HEK293T (cell line): ENCODE measurements at regions not wholly inside any gene's neighbourhood (a gene's known extent, or its start where the extent isn't known, plus 50 kb on each side); places are given as distances from the start of the nearest gene placed in this dataset.
"Not testable (repeated sequence)": the region's sequence is repeated elsewhere in the genome, so short reads cannot be mapped to it uniquely, and the experiment has no call there.

ENCODE experiments used
- CTCF ChIA-PET: fragments of 350-600 bp; formaldehyde crosslinking; extraction: SDS; loops from one replicate; lab custom pipeline; 2021; ENCODE audit warnings: antibody characterized with exemption, inconsistent platforms; lab: Yijun Ruan, JAX
- POLR2A ChIA-PET: fragments of 350-600 bp; formaldehyde crosslinking; extraction: SDS; loops from one replicate; lab custom pipeline; 2020; ENCODE audit warnings: antibody characterized with exemption, inconsistent platforms; lab: Yijun Ruan, JAX
- DNase-seq: peaks from one replicate; pipeline ENCODE4 v3.0.0; 2012; ENCODE audit warnings: mixed read lengths; ENCODE audit errors: extremely low spot score
- ARNT ChIP-seq: fragments of 450-650 bp; IDR thresholded peaks from 2 replicates; pipeline ENCODE4 v1.6.1; 2017; ENCODE audit warnings: mild to moderate bottlenecking
- BHLHE40 ChIP-seq: fragments of 450-650 bp; IDR thresholded peaks from 2 replicates; pipeline ENCODE4 v1.6.1; 2016; ENCODE audit warnings: mild to moderate bottlenecking, moderate library complexity, borderline replicate concordance
- CTBP1 ChIP-seq: fragments of 450-650 bp; IDR thresholded peaks from 2 replicates; pipeline ENCODE4 v1.6.1; 2016; ENCODE audit warnings: borderline replicate concordance
- ELF4 ChIP-seq: fragments of 450-650 bp; IDR thresholded peaks from 2 replicates; pipeline ENCODE4 v1.6.1; 2017; ENCODE audit warnings: antibody characterized with exemption
- FOXA1 ChIP-seq: fragments of 450-650 bp; IDR thresholded peaks from 2 replicates; pipeline ENCODE4 v1.6.1; 2016; ENCODE audit warnings: mild to moderate bottlenecking
- FOXK2 ChIP-seq: fragments of 450-650 bp; IDR thresholded peaks from 2 replicates; pipeline ENCODE4 v1.6.1; 2016; ENCODE audit warnings: mild to moderate bottlenecking
- FOXM1 ChIP-seq: fragments of 450-650 bp; IDR thresholded peaks from 2 replicates; pipeline ENCODE4 v1.6.1; 2017; ENCODE audit warnings: mild to moderate bottlenecking, borderline replicate concordance
- HDGF ChIP-seq: fragments of 450-650 bp; IDR thresholded peaks from 2 replicates; pipeline ENCODE4 v1.6.1; 2017; ENCODE audit warnings: antibody characterized with exemption, borderline replicate concordance
- L3MBTL2 ChIP-seq: fragments of 450-650 bp; conservative IDR thresholded peaks from 2 replicates; pipeline ENCODE4 v1.6.1; 2016; ENCODE audit warnings: mild to moderate bottlenecking
- LEF1 ChIP-seq: fragments of 450-650 bp; IDR thresholded peaks from 2 replicates; pipeline ENCODE4 v1.6.1; 2017; ENCODE audit warnings: mild to moderate bottlenecking, borderline replicate concordance
- NFRKB ChIP-seq: fragments of 450-650 bp; IDR thresholded peaks from 2 replicates; pipeline ENCODE4 v1.6.1; 2016; ENCODE audit warnings: mild to moderate bottlenecking, moderate library complexity
- SP1 ChIP-seq: fragments of 450-650 bp; IDR thresholded peaks from 2 replicates; pipeline ENCODE4 v1.6.1; 2017
- SUZ12 ChIP-seq: fragments of 450-650 bp; IDR thresholded peaks from 2 replicates; pipeline ENCODE4 v1.6.1; 2016; ENCODE audit warnings: mild to moderate bottlenecking
- TARDBP ChIP-seq: fragments of 450-650 bp; IDR thresholded peaks from 2 replicates; pipeline ENCODE4 v1.6.1; 2016
- ZNF384 ChIP-seq: fragments of 450-650 bp; IDR thresholded peaks from 2 replicates; pipeline ENCODE4 v1.6.1; 2016
- TF ChIP-seq, protein P1 (sequence below): fragments of 450-650 bp; IDR thresholded peaks from 2 replicates; pipeline ENCODE4 v1.6.1; 2016

DNA sequence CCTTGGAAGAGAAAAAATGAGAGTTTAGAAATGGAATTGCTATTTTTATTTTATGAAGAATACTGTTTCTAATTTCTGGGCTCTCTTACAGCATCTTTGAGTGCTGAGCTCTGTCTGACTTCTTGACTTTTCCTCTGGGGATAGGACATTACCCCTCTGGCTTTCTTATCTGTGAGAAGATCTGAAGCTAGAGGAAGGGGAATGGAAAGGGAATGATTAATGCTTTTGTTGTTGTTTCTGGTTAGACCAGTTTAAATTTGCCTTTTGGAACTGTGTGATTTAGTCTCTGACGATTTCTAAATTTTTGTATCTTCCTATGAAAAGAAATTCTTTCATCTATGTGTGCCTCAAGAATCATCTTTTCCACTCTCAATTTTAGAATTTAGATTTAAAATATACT lies 811.4 kb downstream of the REEP3 start:
- no peak for DNase-seq
- TF ChIP-seq SP1, result no peak
- POLR2A ChIA-PET, result no interaction called here
- CTCF ChIA-PET, result no interaction called here

DNA sequence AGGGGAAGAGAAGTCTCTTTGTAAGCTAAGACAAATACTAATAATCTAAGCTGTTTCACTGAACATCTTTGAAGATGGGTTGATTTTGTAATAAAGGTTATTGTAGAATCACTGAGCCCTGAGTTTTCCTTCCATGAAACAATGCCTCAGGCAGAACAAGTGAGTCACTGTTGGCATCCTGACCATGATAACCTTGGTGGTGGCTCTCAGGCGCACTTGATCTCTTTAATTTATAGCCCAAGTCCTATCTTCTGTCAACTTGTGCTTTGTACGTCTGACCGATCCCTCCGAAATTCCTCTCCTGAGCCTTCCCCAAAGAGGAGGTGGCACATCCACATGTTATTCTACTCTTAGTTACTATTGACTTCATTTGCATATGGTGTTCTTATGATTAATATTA lies 812.9 kb downstream of the REEP3 start:
- POLR2A ChIA-PET, result no interaction called here
- CTCF ChIA-PET, result no interaction called here
- no peak for TF ChIP-seq ARNT
- no peak for TF ChIP-seq CTBP1
- no peak for TF ChIP-seq TARDBP
- no peak for TF ChIP-seq ELF4
- no peak for TF ChIP-seq L3MBTL2
- no peak for TF ChIP-seq LEF1
- no peak for DNase-seq

DNA sequence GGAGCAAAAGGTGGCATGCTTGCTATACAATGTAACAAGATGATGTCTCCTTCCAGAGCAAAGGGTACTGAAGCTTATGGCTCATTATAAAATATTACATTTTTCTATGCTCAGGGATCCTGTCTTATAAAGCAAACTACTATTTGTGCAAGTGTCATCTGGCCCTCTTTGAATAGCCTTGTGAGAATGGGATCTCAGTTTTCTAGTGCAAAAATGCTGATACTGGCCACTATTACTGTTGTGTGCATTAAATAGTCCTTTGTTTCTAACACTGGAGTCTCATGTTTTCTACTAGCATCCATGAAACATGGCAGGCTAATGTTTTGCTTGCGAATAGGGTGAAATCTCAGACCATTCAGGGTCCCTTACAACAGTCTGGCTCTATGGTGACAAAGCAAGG lies 823.0 kb downstream of the REEP3 start:
- ChIA-PET CTCF (no interaction called here), POLR2A (no interaction called here)
- DNase-seq, result no peak
- no peak for TF ChIP-seq FOXK2
- no peak for TF ChIP-seq CTBP1
- no peak for TF ChIP-seq L3MBTL2
- TF ChIP-seq BHLHE40, result no peak
- TF ChIP-seq LEF1, result no peak
- TF ChIP-seq ELF4, result no peak
- TF ChIP-seq FOXM1, result no peak
- TF ChIP-seq HDGF, result no peak
- TF ChIP-seq, protein P1, sequence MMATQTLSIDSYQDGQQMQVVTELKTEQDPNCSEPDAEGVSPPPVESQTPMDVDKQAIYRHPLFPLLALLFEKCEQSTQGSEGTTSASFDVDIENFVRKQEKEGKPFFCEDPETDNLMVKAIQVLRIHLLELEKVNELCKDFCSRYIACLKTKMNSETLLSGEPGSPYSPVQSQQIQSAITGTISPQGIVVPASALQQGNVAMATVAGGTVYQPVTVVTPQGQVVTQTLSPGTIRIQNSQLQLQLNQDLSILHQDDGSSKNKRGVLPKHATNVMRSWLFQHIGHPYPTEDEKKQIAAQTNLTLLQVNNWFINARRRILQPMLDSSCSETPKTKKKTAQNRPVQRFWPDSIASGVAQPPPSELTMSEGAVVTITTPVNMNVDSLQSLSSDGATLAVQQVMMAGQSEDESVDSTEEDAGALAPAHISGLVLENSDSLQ, result no peak

DNA sequence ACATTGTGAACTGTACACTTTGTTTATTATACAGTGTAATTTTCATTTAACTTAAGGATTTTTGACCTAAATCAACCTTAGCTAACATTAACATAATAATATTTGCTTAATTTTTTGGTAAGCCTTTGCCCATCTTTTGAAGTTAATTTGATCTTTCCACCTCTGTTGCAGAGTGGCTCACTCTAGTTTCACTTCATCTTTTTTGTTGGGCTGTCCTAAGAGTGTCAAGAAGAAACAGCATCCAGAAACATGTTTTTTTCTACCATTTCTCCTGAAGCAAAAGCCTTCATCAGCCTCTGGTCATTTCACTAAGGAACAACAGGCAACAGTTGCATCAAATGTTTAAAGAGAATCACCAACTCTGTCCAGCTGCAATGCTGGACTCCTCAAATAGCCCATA lies 824.7 kb downstream of the REEP3 start:
- CTCF ChIA-PET, result no interaction called here
- TF ChIP-seq ARNT (no peak), FOXK2 (no peak), NFRKB (no peak), SUZ12 (no peak), SP1 (no peak), ZNF384 (no peak), LEF1 (no peak), L3MBTL2 (no peak), FOXM1 (no peak), FOXA1 (no peak), CTBP1 (no peak)
- TF ChIP-seq, protein P1, result no peak
- DNase-seq, result no peak
- POLR2A ChIA-PET, result no interaction called here

DNA sequence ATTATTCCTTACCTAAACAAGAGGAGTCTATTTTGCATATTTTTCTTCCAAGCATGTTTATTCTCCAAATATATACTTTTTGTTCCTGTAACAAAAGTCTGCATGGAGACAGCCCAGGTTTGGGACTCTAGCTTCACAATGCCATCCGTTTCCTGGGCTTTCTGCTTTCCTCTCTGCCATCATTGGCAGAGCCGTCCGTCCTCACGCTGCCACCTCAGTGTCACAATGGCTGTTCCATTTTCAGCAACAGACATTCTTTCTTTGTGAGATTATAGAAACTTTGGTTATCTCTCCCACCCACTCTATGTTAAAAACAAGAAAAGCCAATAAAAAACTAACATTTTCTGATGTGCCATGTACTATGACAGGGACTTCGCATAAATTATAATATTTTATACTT lies 825.2 kb downstream of the REEP3 start:
- CTCF ChIA-PET, result no interaction called here
- DNase-seq, result no peak
- POLR2A ChIA-PET, result no interaction called here
- no peak for TF ChIP-seq HDGF
- no peak for TF ChIP-seq FOXA1
- no peak for TF ChIP-seq L3MBTL2
- TF ChIP-seq FOXK2, result no peak
- no peak for TF ChIP-seq SUZ12
- no peak for TF ChIP-seq FOXM1
- TF ChIP-seq, protein P1, result no peak
- TF ChIP-seq CTBP1, result no peak
- TF ChIP-seq BHLHE40, result no peak
- TF ChIP-seq ELF4, result no peak
- TF ChIP-seq SP1, result no peak
- TF ChIP-seq NFRKB, result no peak
- no peak for TF ChIP-seq LEF1

DNA sequence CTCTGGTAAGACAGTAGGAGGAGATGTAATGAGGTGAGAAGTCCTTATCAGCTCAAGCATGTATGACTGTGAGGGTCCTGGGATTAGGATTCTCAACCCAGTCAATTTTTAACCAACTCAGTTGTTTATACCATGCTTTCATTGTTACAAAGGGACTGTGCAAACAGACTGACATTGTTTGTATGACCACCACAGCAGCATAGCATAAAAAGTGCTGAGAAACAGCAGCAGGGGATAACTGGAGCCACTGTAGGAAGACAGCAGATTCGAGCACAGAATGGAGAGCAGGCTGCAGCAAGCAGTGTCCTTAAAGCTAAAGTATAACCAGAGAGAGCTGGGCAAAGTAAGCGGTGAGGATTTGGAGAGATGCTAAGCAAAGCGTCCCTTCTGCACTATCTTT lies 829.5 kb downstream of the REEP3 start:
- POLR2A ChIA-PET, result no interaction called here

DNA sequence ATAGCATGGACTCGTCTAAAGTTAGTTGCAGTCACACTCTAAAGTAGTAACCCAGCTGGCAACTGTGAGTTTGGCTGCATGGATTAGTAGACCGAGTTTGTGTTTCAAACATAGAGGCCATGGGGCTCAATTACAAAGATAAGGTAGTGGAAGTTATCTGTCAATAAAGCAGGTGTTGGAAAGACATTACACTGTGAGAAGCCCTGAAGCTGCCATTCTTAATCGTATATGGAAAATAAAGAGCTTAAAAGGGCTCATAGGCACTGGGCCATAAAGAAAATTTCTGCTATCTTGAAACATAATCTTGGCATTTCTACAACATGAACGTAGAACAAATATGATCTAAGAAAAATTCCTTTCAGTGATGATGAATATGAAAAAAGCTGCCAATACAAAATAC lies 837.7 kb downstream of the REEP3 start:
- DNase-seq, result no peak
- CTCF ChIA-PET, result no interaction called here
- no peak for TF ChIP-seq ZNF384
- no peak for TF ChIP-seq HDGF
- TF ChIP-seq SP1, result no peak
- TF ChIP-seq LEF1, result no peak
- no peak for TF ChIP-seq FOXK2
- TF ChIP-seq TARDBP, result no peak
- TF ChIP-seq NFRKB, result no peak
- TF ChIP-seq, protein P1, result no peak
- no peak for TF ChIP-seq FOXM1
- TF ChIP-seq BHLHE40, result no peak
- no peak for TF ChIP-seq L3MBTL2
- no peak for TF ChIP-seq ARNT
- no peak for TF ChIP-seq CTBP1
- TF ChIP-seq FOXA1, result no peak
- no peak for TF ChIP-seq SUZ12
- TF ChIP-seq ELF4, result no peak
- POLR2A ChIA-PET, result no interaction called here

More for the DNA sequence above, 829.5 kb downstream of the REEP3 start:
- CTCF ChIA-PET, result no interaction called here
- TF ChIP-seq, protein P1, result no peak
- TF ChIP-seq SUZ12 (no peak), BHLHE40 (no peak), HDGF (no peak), FOXK2 (no peak), TARDBP (no peak), FOXA1 (no peak), NFRKB (no peak), LEF1 (no peak), ARNT (no peak), FOXM1 (no peak), L3MBTL2 (no peak), SP1 (no peak), ELF4 (no peak), ZNF384 (no peak), CTBP1 (no peak)
- DNase-seq, result no peak

DNA sequence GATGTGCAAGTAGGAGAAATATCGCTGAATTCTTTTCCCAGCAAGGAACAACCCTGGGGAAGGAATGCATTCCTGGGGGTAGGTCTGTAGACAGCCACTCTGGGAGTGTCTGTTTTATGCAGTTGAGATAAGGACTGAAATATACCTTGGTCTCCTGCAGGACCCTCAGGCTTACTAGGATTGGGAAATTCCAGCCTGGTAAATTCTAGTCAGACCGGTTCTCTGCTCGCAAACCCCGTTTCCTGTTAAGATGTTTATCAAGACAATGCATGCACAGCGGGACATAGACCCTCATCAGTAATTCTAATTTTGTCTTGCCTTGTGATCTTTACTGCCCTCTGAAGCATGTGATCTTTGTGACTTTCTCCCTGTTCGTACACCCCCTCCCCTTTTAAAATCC lies 839.0 kb downstream of the REEP3 start:
- CTCF ChIA-PET, DNase-seq, POLR2A ChIA-PET: not testable (repeated sequence)
